NCI-H82 treated with DMSO at 0.1 percent for 48 hours (cell line): ENCODE measurements at regions not wholly inside any gene's neighbourhood (a gene's known extent, or its start where the extent isn't known, plus 50 kb on each side); places are given as distances from the start of the nearest gene placed in this dataset.
"Not testable (repeated sequence)": the region's sequence is repeated elsewhere in the genome, so short reads cannot be mapped to it uniquely, and the experiment has no call there.

Experiments used
- DNase-seq: peaks from one replicate; lab custom pipeline; 2025; ENCODE audit not compliant: unreplicated experiment; lab: John Stamatoyannopoulos, UW

- no peak for DNase-seq
Observed at GRCh38 chr2:131584380-131584779, 56.7 kb downstream of the CCDC74A start.

GRCh38 chr2:131584940-131585339 is 57.3 kb downstream of the CCDC74A start:
- DNase-seq: no peak

- DNase-seq: no peak
Observed at GRCh38 chr2:131588152-131588873, 60.6 kb downstream of the CCDC74A start.

- DNase-seq: not testable (repeated sequence)
Observed at GRCh38 chr2:131589126-131589525, 61.4 kb downstream of the CCDC74A start.

GRCh38 chr2:131590366-131590765 is 62.7 kb downstream of the CCDC74A start:
- no peak for DNase-seq

GRCh38 chr2:131590896-131591295 is 63.2 kb downstream of the CCDC74A start:
- no peak for DNase-seq

GRCh38 chr2:131596561-131596960 is 68.9 kb downstream of the CCDC74A start:
- not testable (repeated sequence) for DNase-seq

- DNase-seq: not testable (repeated sequence)
Observed at GRCh38 chr2:131602444-131602843, 74.8 kb downstream of the CCDC74A start.

GRCh38 chr2:131604652-131605051 is 77.0 kb downstream of the CCDC74A start:
- not testable (repeated sequence) for DNase-seq

GRCh38 chr2:131606366-131606765 is 78.7 kb downstream of the CCDC74A start:
- not testable (repeated sequence) for DNase-seq

- DNase-seq: not testable (repeated sequence)
Observed at GRCh38 chr2:131607056-131607455, 79.4 kb downstream of the CCDC74A start.

GRCh38 chr2:131614539-131614938 is 86.9 kb downstream of the CCDC74A start:
- not testable (repeated sequence) for DNase-seq

GRCh38 chr2:131618320-131618719 is 90.6 kb downstream of the CCDC74A start:
- DNase-seq: not testable (repeated sequence)

GRCh38 chr2:131622874-131623273 is 95.2 kb downstream of the CCDC74A start:
- not testable (repeated sequence) for DNase-seq

- not testable (repeated sequence) for DNase-seq
Observed at GRCh38 chr2:131626011-131626410, 98.3 kb downstream of the CCDC74A start.

- not testable (repeated sequence) for DNase-seq
Observed at GRCh38 chr2:131626565-131626964, 98.9 kb downstream of the CCDC74A start.

- DNase-seq: not testable (repeated sequence)
Observed at GRCh38 chr2:131627777-131628176, 100.1 kb downstream of the CCDC74A start.

- DNase-seq: not testable (repeated sequence)
Observed at GRCh38 chr2:131631648-131632047, 104.0 kb downstream of the CCDC74A start.

- not testable (repeated sequence) for DNase-seq
Observed at GRCh38 chr2:131633405-131633804, 105.7 kb downstream of the CCDC74A start.

- DNase-seq: not testable (repeated sequence)
Observed at GRCh38 chr2:131633827-131634695, 106.4 kb downstream of the CCDC74A start.

- no peak for DNase-seq
Observed at GRCh38 chr2:131635611-131636010, 107.9 kb downstream of the CCDC74A start.
